ENCODE measurements at regions not wholly inside any gene's neighbourhood (a gene's known extent, or its start where the extent isn't known, plus 50 kb on each side); places are given as distances from the start of the nearest gene placed in this dataset.

- Histone ChIP-seq H3K27ac (ENCODE audit: low read depth in 1 of 2, low read length in 2 of 2) (no peak overlapping the region), H3K4me1 (ENCODE audit: insufficient read depth, low read length) (no peaks in the 10 kb centered on the region), H3K36me3 (ENCODE audit: insufficient read depth, low read length) (no peaks in the 10 kb centered on the region), H3K4me3 (ENCODE audit: low read length) (no peak overlapping the region), H3K9me3 (ENCODE audit: control insufficient read depth in 1 of 2, insufficient read depth in 1 of 2, low read length in 2 of 2) (no peaks in the 10 kb centered on the region), H3K27me3 (ENCODE audit: control insufficient read depth in 1 of 2, insufficient read depth in 2 of 2, low read length in 2 of 2) (no peaks in the 10 kb centered on the region)
- peaks cover 2% of the 10 kb centered on the region for H3K9me3 Mint-ChIP-seq
- H3K4me3 Mint-ChIP-seq, result no peak overlapping the region
- CTCF ChIA-PET, result no interaction called here
- H3K27me3 Mint-ChIP-seq, result no peaks in the 10 kb centered on the region
- H3K36me3 Mint-ChIP-seq (ENCODE audit: low read depth), result no peaks in the 10 kb centered on the region
- no peak overlapping the region for H3K27ac Mint-ChIP-seq
- no peak for TF ChIP-seq CTCF (IDR thresholded peaks at IDR 0.05)
- POLR2A ChIA-PET, result no interaction called here
- no peaks in the 10 kb centered on the region for H3K4me1 Mint-ChIP-seq (ENCODE audit: low read depth)
- ATAC-seq (ENCODE audit: poor library complexity) (no peak), DNase-seq (no peak)
- intact Hi-C loops (cut with DNase I, micrococcal nuclease), result no loop called here
These were observed 968.5 kb downstream of the BCL11A start for GRCh38 chr2:59584958-59585357.

- H3K27ac Mint-ChIP-seq, result no peak overlapping the region
- no peaks in the 10 kb centered on the region for H3K27me3 Mint-ChIP-seq
- peaks cover 2% of the 10 kb centered on the region for H3K9me3 Mint-ChIP-seq
- no peaks in the 10 kb centered on the region for H3K4me1 Mint-ChIP-seq (ENCODE audit: low read depth)
- DNase-seq, result no peak
- Histone ChIP-seq H3K27me3 (ENCODE audit: control insufficient read depth in 1 of 2, insufficient read depth in 2 of 2, low read length in 2 of 2) (no peaks in the 10 kb centered on the region), H3K4me3 (ENCODE audit: low read length) (no peak overlapping the region), H3K4me1 (ENCODE audit: insufficient read depth, low read length) (no peaks in the 10 kb centered on the region), H3K36me3 (ENCODE audit: insufficient read depth, low read length) (no peaks in the 10 kb centered on the region), H3K9me3 (ENCODE audit: control insufficient read depth in 1 of 2, insufficient read depth in 1 of 2, low read length in 2 of 2) (peaks cover 0 to 3% of the 10 kb centered on the region in 2 experiments), H3K27ac (ENCODE audit: low read depth in 1 of 2, low read length in 2 of 2) (no peak overlapping the region)
- intact Hi-C loops (cut with DNase I, micrococcal nuclease), result no loop called here
- POLR2A ChIA-PET, result no interaction called here
- no peaks in the 10 kb centered on the region for H3K36me3 Mint-ChIP-seq (ENCODE audit: low read depth)
- no peak overlapping the region for H3K4me3 Mint-ChIP-seq
- no peak for TF ChIP-seq CTCF (IDR thresholded peaks at IDR 0.05)
- CTCF ChIA-PET, result no interaction called here
- ATAC-seq (ENCODE audit: poor library complexity), result no peak
These were observed 970.2 kb downstream of the BCL11A start for GRCh38 chr2:59583173-59583765.

GRCh38 chr2:59578349-59578748 is 975.1 kb downstream of the BCL11A start:
- DNase-seq (no peak), ATAC-seq (ENCODE audit: poor library complexity) (no peak)
- no peak overlapping the region for H3K4me3 Mint-ChIP-seq
- intact Hi-C loops (cut with DNase I, micrococcal nuclease), result no loop called here
- peaks cover 2% of the 10 kb centered on the region for H3K9me3 Mint-ChIP-seq
- Histone ChIP-seq H3K4me1 (ENCODE audit: insufficient read depth, low read length) (no peaks in the 10 kb centered on the region), H3K27me3 (ENCODE audit: control insufficient read depth in 1 of 2, insufficient read depth in 2 of 2, low read length in 2 of 2) (no peaks in the 10 kb centered on the region), H3K4me3 (ENCODE audit: low read length) (no peak overlapping the region), H3K27ac (ENCODE audit: low read depth in 1 of 2, low read length in 2 of 2) (no peak overlapping the region), H3K9me3 (ENCODE audit: control insufficient read depth in 1 of 2, insufficient read depth in 1 of 2, low read length in 2 of 2) (peaks cover 0 to 3% of the 10 kb centered on the region in 2 experiments), H3K36me3 (ENCODE audit: insufficient read depth, low read length) (no peaks in the 10 kb centered on the region)
- no peak for TF ChIP-seq CTCF (IDR thresholded peaks at IDR 0.05)
- no peaks in the 10 kb centered on the region for H3K4me1 Mint-ChIP-seq (ENCODE audit: low read depth)
- ChIA-PET POLR2A (no interaction called here), CTCF (no interaction called here)
- no peak overlapping the region for H3K27ac Mint-ChIP-seq
- H3K27me3 Mint-ChIP-seq, result no peaks in the 10 kb centered on the region
- no peaks in the 10 kb centered on the region for H3K36me3 Mint-ChIP-seq (ENCODE audit: low read depth)

Measured in CD4-positive, alpha-beta T cell (primary cell).